ENCODE measurements at regions not wholly inside any gene's neighbourhood (a gene's known extent, or its start where the extent isn't known, plus 50 kb on each side); places are given as distances from the start of the nearest gene placed in this dataset.
A peak's percentile ranks its signal among the peaks of the same experiment; 100 is the strongest.

- peak; percentile 34 for DNase-seq (ENCODE audit: low spot score)
Measured at GRCh38 chr7:90070238-90070637, 84.0 kb upstream of the STEAP1 start.

GRCh38 chr7:90078921-90079320 lies 75.3 kb upstream of the STEAP1 start:
- DNase-seq (ENCODE audit: low spot score): no peak

GRCh38 chr7:90081621-90082020 lies 72.6 kb upstream of the STEAP1 start:
- DNase-seq (ENCODE audit: low spot score): no peak

- DNase-seq (ENCODE audit: low spot score): no peak
Measured at GRCh38 chr7:90092506-90092905, 61.8 kb upstream of the STEAP1 start.

- no peak for DNase-seq (ENCODE audit: low spot score)
Measured at GRCh38 chr7:90094030-90094429, 60.2 kb upstream of the STEAP1 start.
